LHCN-M2 (cell line): ENCODE measurements at regions not wholly inside any gene's neighbourhood (a gene's known extent, or its start where the extent isn't known, plus 50 kb on each side); places are given as distances from the start of the nearest gene placed in this dataset.
"Not testable (repeated sequence)": the region's sequence is repeated elsewhere in the genome, so short reads cannot be mapped to it uniquely, and the experiment has no call there.

ENCODE experiments used
- DNase-seq: peaks from one replicate; pipeline ENCODE4 v3.0.0-alpha.2; 2012; ENCODE audit warnings: low read depth

GRCh38 chrY:3037471-3037870 lies 102.3 kb downstream of the ZFY start:
- DNase-seq: no peak

- DNase-seq: no peak
Measured at GRCh38 chrY:3040415-3040814, 105.2 kb downstream of the ZFY start.

GRCh38 chrY:3041985-3042384 lies 106.8 kb downstream of the ZFY start:
- no peak for DNase-seq

- no peak for DNase-seq
Measured at GRCh38 chrY:3042901-3043300, 107.7 kb downstream of the ZFY start.

- no peak for DNase-seq
Measured at GRCh38 chrY:3045048-3045447, 109.9 kb downstream of the ZFY start.

GRCh38 chrY:3055496-3055895 lies 120.3 kb downstream of the ZFY start:
- not testable (repeated sequence) for DNase-seq

GRCh38 chrY:3058342-3058741 lies 123.2 kb downstream of the ZFY start:
- DNase-seq: not testable (repeated sequence)

- DNase-seq: peak; percentile 0
Measured at GRCh38 chrY:3060671-3061070, 125.5 kb downstream of the ZFY start.

- DNase-seq: not testable (repeated sequence)
Measured at GRCh38 chrY:3088149-3088548, 153.0 kb downstream of the ZFY start.

- not testable (repeated sequence) for DNase-seq
Measured at GRCh38 chrY:3108674-3109073, 173.5 kb downstream of the ZFY start.

GRCh38 chrY:3120234-3120633 lies 185.1 kb downstream of the ZFY start:
- not testable (repeated sequence) for DNase-seq

GRCh38 chrY:3120716-3121115 lies 185.5 kb downstream of the ZFY start:
- not testable (repeated sequence) for DNase-seq

GRCh38 chrY:3123482-3123881 lies 188.3 kb downstream of the ZFY start:
- not testable (repeated sequence) for DNase-seq

GRCh38 chrY:3171074-3171473 lies 235.9 kb downstream of the ZFY start:
- not testable (repeated sequence) for DNase-seq

- not testable (repeated sequence) for DNase-seq
Measured at GRCh38 chrY:3195035-3195434, 259.9 kb downstream of the ZFY start.

GRCh38 chrY:3202287-3202686 lies 267.1 kb downstream of the ZFY start:
- DNase-seq: not testable (repeated sequence)

GRCh38 chrY:3206733-3207132 lies 271.6 kb downstream of the ZFY start:
- DNase-seq: not testable (repeated sequence)

- DNase-seq: not testable (repeated sequence)
Measured at GRCh38 chrY:3213183-3213582, 278.0 kb downstream of the ZFY start.

GRCh38 chrY:3218134-3218533 lies 283.0 kb downstream of the ZFY start:
- DNase-seq: not testable (repeated sequence)

GRCh38 chrY:3218559-3218958 lies 283.4 kb downstream of the ZFY start:
- not testable (repeated sequence) for DNase-seq

GRCh38 chrY:3262911-3263310 lies 316.0 kb upstream of the TGIF2LY start:
- not testable (repeated sequence) for DNase-seq

GRCh38 chrY:3288063-3288462 lies 290.8 kb upstream of the TGIF2LY start:
- not testable (repeated sequence) for DNase-seq

- not testable (repeated sequence) for DNase-seq
Measured at GRCh38 chrY:3297235-3297634, 281.6 kb upstream of the TGIF2LY start.

- DNase-seq: not testable (repeated sequence)
Measured at GRCh38 chrY:3319988-3320387, 258.9 kb upstream of the TGIF2LY start.
